HG02981 (cell line): ENCODE measurements at regions not wholly inside any gene's neighbourhood (a gene's known extent, or its start where the extent isn't known, plus 50 kb on each side); places are given as distances from the start of the nearest gene placed in this dataset.

ENCODE experiments used
- ATAC-seq: cut with Tn5 transposase; IDR thresholded peaks from one replicate; pipeline ENCODE4 v1.9.1; 2021; ENCODE audit warnings: mild to moderate bottlenecking, moderate library complexity; ENCODE audit not compliant: unreplicated experiment

- no peak for ATAC-seq
Observed at GRCh38 chr10:94043431-94043990, 49.8 kb downstream of the PLCE1 start.

GRCh38 chr10:94046098-94046497 lies 52.4 kb downstream of the PLCE1 start:
- ATAC-seq = no peak

DNA sequence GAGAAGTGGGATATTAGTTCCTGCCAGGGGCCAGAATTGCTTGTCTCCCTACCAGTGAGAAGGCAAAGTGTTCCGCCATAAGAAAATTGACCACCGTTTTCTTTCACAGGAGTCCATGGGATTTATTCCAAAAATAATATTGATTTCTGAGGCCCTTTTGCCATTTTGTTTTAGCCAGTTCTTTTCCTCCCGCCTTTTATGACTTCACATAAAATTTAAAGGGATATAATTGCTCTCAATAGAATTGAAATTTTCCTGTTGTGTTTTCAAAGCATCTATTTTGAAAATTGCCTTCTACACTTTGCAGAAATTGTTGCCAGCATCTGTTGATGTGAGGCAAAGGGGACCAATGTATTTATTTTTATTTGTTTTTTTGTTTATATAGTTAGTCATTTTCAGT lies 53.6 kb downstream of the PLCE1 start:
- no peak for ATAC-seq

- ATAC-seq = no peak
Observed at GRCh38 chr10:94049911-94050310, 56.2 kb downstream of the PLCE1 start.

DNA sequence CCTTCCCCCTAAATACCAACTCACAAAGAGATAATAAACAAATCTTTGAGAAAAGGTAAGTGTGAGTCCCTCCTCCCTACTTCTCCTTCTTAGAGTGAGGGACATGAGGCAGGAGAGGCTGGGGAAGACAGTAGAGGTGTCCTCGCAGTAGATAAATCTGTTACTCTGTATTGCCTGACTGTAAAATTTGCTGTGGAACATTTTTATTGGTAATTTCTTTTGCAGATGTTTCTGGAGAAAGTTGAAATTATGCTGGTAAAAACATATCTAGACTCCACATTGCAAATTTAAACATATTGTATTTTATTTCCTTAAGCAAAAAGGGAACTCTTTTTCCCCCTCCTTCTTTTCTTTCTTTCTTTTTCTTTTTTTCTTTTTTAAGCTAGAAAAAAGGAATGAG lies 58.5 kb downstream of the PLCE1 start:
- no peak for ATAC-seq

GRCh38 chr10:94052866-94053791 lies 59.4 kb downstream of the PLCE1 start:
- ATAC-seq = no peak

DNA sequence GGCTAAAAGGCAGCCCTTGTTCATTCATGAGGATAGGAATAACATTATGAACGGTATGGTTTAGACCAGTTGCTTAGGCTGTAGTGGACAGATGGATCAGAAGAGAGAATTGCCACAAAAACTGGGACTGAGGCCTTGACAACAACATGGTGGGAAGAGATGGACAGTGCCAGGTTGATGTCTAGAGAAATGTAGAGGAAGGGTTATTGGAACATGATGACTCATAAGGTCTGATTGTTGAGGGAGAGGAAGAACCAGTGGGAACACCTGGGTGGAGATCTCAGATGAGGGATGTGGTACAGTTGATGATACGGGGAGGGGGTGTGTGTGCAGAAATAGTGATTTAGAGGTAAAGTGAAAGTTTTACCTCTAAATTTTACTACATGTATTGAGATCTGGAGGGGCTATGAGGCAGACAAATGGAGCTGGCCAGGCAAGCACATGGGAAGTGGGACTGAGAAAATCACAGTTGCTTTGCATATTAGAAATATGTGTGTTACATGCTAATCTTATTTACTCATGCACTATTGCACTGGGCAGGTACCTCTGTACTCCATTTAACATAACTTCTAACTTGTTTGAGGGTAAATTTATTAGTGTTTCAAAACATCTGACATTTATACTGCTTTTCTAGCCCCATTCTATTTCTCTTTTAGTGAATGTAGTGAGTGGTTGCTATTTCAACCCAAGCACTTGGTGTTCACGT lies 65.6 kb downstream of the PLCE1 start:
- ATAC-seq = no peak

- no peak for ATAC-seq
Observed at GRCh38 chr10:94061026-94061425, 67.3 kb downstream of the PLCE1 start.

- ATAC-seq = no peak
Observed at GRCh38 chr10:94062611-94063010, 68.9 kb downstream of the PLCE1 start.

DNA sequence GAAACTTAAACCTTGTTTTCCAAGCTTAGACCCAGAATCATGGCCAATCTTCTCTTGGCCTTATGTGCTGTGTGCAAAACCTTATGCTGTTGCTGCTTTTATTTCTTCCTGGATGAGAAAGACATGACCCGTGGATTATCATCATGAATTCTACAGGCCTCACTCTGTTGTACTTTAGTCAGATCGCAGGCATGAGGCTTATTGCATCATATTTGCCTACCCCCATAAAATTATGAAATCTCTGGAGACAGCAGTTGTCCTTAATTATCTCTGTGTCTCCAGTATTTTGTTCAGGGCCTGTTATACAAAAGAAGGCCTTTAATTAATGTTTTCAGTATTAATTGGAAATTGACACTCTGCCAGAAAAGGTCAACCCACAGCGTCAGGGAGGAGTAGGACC lies 71.6 kb downstream of the PLCE1 start:
- ATAC-seq = no peak

DNA sequence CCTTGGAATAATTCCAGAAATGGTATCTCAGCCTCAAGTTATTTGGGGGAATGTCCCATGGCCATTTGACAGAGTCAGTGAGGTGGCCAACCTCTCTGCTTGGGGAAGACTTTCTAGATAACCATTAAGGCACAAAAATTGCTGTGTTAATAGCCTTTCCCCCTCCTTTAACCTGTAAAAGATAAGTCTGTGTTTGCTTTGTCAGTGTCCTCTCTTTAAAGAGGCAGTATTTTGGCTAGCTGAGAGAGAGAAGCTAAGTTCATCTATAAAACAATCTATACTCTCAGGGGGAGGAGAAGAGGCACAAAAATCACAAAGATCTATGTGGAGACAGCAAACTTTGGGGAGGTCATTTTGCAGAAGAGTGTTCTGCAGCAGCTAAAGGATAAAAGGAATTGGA lies 72.1 kb downstream of the PLCE1 start:
- no peak for ATAC-seq

DNA sequence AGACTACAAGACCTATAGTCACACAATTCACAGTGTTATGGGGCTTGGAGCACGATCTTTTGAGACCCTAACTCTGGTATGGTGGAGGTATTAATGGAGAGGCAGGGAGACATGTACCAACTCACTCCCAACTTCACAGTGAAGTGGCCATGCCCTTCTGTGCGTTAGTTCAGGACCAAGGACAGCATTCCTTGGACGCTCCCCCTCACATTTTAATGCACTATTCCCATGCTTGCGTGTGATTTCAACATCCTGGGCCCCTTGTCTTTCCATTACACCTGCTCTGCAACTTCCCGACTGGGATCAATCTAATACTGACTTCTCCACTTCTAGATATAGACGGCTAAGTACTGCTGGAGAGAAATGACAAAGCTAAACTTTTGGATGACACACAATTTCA lies 72.7 kb downstream of the PLCE1 start:
- no peak for ATAC-seq

- ATAC-seq = no peak
Observed at GRCh38 chr10:94069884-94070283, 76.2 kb downstream of the PLCE1 start.

DNA sequence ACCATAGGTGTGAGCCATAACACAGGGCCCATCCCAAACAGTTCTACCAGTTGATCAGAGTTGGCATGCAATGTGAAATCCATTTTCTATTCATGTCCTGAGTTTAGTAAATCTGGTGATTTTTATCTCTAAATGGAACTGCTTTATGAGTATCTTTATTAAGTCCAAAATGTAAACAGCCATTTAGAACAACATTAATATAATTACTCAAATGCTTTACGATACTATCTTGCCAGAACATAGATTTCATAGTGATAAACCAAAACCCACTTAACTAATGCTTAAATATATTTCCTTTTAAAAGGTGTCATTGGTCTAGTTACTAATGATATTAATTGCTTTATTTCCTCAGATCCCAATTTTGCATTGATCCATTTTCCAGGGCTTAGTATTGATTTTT lies 80.7 kb downstream of the PLCE1 start:
- ATAC-seq = no peak

DNA sequence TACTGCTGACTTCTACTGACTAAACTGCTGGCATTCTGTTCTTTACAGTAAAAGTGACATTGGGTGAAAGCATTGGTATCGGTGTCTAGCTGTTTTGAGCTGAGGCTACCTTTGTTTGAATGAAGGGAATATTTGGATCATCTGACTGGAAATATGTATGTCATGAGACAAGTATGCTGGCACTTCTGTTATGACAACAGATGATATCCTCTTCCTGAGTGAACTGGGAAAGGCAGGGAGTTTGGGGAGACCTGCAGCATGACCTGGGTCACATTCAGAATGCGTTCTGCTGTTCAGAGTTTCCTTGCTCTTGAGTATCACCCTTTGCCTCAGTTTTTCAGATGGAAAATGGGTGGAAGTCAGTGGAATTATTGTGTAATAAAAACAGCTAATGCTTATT lies 81.8 kb downstream of the PLCE1 start:
- ATAC-seq = no peak

DNA sequence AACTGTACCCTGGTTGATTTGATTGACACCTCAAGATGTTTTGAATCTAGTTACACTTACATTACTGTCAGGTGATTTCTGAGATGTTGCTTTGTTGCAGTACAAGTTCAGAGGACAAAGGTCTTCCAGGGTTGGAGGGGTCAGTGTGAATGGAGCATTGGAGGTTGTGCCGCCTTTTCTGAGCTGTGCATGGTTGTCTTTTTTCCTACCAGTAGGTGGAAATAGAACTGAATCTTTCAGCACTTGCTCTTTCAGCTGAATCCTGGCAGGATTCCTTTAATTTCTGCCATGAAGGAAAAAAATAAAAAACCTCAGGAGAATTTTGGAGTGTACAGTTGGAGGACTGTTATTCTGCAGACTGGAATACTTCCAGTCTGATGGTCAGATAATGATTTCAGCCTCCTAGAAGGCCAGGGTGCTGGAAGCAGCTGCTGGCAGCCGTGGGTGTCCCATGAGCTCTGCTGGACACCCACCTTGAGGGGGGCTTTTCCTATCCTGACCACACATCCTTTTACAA lies 82.7 kb downstream of the PLCE1 start:
- no peak for ATAC-seq

DNA sequence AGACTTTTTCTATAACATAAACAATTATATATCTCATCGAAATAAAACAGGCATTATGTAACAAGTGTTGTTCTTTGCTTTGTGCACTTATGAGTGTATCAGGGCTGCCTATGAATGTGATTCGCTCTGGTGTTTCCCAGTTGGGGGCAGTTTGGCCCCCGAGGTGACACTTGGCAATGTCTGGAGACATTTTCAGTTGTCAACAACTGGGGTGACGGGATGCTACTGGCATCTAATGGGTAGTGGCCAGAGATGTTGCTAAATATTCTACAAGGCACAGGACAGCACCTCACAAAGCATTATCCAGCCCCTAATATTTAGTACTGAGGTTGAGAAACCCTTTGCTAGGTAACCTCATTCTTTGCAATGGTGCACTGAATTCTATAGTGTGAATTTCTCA lies 83.3 kb downstream of the PLCE1 start:
- no peak for ATAC-seq

GRCh38 chr10:94080108-94080507 lies 86.4 kb downstream of the PLCE1 start:
- ATAC-seq = no peak

DNA sequence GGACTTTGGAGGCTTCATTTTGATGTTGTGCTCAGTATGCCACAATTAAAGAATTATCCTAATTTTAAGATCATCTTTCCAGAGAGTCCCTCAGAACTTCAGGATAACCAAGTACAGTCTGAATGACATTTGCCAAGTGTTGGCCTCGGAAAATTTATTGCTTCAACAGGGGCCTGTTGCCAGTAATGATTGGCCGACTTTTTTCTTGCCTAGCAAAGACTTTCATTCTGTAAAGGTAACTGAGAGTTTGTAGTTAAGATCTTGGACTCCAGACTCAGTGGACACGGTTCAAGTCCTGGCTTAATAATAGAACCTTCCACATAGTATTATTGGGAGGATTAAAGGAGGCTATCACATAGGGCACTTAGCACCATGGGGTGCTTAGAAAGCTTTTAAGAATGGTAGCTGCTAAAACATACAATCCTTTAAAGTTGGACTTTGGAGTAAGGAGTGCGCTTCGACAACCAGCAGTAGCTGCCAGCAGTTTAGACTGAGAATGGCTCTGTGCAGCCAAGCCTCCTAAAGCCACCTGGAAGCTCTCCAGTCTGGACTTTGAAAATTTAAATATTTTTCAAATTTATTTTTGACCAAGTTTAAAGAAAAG lies 90.0 kb downstream of the PLCE1 start:
- ATAC-seq = no peak

DNA sequence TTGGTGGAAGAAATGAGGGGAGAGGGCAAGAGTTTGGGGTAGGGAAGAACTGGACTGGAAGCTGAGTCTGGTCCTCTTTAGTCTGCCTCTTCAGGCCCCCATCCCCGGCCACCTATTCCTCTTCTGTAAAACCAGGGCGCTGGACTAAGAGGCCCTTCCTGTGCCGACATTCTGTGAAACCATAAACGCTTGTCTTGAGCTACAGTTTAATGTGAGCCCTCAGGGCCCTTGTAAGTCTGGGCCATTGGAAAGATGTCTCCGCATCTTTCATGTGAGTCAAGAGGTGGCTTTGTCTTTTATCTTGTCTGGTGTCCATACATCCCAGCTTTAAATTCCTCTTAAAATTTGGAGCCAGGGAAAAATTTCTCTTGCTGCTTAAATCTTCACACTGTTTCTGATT lies 90.6 kb downstream of the PLCE1 start:
- no peak for ATAC-seq

DNA sequence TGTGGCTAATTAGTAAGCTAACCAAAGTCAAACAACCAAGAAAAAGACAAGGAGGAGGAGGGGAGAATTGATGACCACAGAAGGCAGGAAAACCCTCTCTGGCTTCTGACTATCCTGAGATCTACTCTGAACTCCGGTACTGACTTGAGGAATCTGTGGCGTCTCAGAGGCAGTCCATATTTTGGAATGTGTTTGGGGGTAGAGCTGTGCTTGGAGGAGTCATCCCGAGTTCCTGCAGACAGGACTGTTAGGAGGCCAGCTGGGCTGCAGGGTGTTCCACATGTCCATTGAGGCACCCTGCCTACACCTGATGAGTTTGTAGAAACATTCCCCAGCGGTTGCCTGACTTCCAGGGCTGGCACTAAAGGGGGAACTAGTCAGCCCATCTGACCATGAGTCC lies 91.6 kb downstream of the PLCE1 start:
- ATAC-seq = no peak
